ENCODE measurements at regions not wholly inside any gene's neighbourhood (a gene's known extent, or its start where the extent isn't known, plus 50 kb on each side); places are given as distances from the start of the nearest gene placed in this dataset.

- no peak for DNase-seq
Measured at GRCh38 chr9:26026423-26027100, 348.3 kb upstream of the TUSC1 start.

GRCh38 chr9:26013199-26013598, 335.0 kb upstream of the TUSC1 start:
- DNase-seq, result no peak

- DNase-seq, result no peak
Measured at GRCh38 chr9:26012797-26013196, 334.6 kb upstream of the TUSC1 start.

- DNase-seq, result no peak
Measured at GRCh38 chr9:25994605-25995004, 316.4 kb upstream of the TUSC1 start.

- DNase-seq, result no peak
Measured at GRCh38 chr9:25990376-25990775, 312.1 kb upstream of the TUSC1 start.

GRCh38 chr9:25975667-25976066, 297.4 kb upstream of the TUSC1 start:
- no peak for DNase-seq

- DNase-seq, result no peak
Measured at GRCh38 chr9:25964239-25964638, 286.0 kb upstream of the TUSC1 start.

- no peak for DNase-seq
Measured at GRCh38 chr9:25960178-25960577, 281.9 kb upstream of the TUSC1 start.

GRCh38 chr9:25954209-25954608, 276.0 kb upstream of the TUSC1 start:
- DNase-seq, result no peak

- no peak for DNase-seq
Measured at GRCh38 chr9:25948182-25948581, 269.9 kb upstream of the TUSC1 start.

- no peak for DNase-seq
Measured at GRCh38 chr9:25939126-25939525, 260.9 kb upstream of the TUSC1 start.

GRCh38 chr9:25936031-25936430, 257.8 kb upstream of the TUSC1 start:
- DNase-seq, result no peak

GRCh38 chr9:25935188-25935587, 256.9 kb upstream of the TUSC1 start:
- no peak for DNase-seq

GRCh38 chr9:25918761-25919160, 240.5 kb upstream of the TUSC1 start:
- no peak for DNase-seq

- DNase-seq, result no peak
Measured at GRCh38 chr9:25917731-25918362, 239.6 kb upstream of the TUSC1 start.

GRCh38 chr9:25913806-25914205, 235.6 kb upstream of the TUSC1 start:
- no peak for DNase-seq

- no peak for DNase-seq
Measured at GRCh38 chr9:25904701-25905100, 226.5 kb upstream of the TUSC1 start.

- DNase-seq, result no peak
Measured at GRCh38 chr9:25891527-25891926, 213.3 kb upstream of the TUSC1 start.

GRCh38 chr9:25889661-25890060, 211.4 kb upstream of the TUSC1 start:
- DNase-seq, result no peak

GRCh38 chr9:25876248-25876647, 198.0 kb upstream of the TUSC1 start:
- DNase-seq, result no peak

- no peak for DNase-seq
Measured at GRCh38 chr9:25864509-25864908, 186.3 kb upstream of the TUSC1 start.

GRCh38 chr9:25861421-25861820, 183.2 kb upstream of the TUSC1 start:
- DNase-seq, result no peak

GRCh38 chr9:25857147-25857546, 178.9 kb upstream of the TUSC1 start:
- no peak for DNase-seq

- DNase-seq, result no peak
Measured at GRCh38 chr9:25850803-25851202, 172.6 kb upstream of the TUSC1 start.

- no peak for DNase-seq
Measured at GRCh38 chr9:25845867-25846266, 167.6 kb upstream of the TUSC1 start.

All from DMS 273 treated with DMSO at 0.1 percent for 48 hours (cell line).